Keratinocyte (primary cell): ENCODE measurements at regions not wholly inside any gene's neighbourhood (a gene's known extent, or its start where the extent isn't known, plus 50 kb on each side); places are given as distances from the start of the nearest gene placed in this dataset.

ENCODE experiments used
- DNase-seq: peaks from one replicate; pipeline ENCODE4 v3.0.0-alpha.2; 2011; ENCODE audit warnings: low read depth, missing footprints, low spot score
- FAIRE-seq: peaks from 2 replicates; lab custom pipeline; 2011; peaks lifted over from hg19 to GRCh38; lab: Jason Lieb, UNC
- H2AFZ ChIP-seq: 2 replicates; pipeline ENCODE4 v1.6.0; 2012; ENCODE audit warnings: low read length, control low read depth, inconsistent platforms; ENCODE audit not compliant: control insufficient read depth
- H3K27ac ChIP-seq: 2 replicates; pipeline ENCODE4 v1.5.1; 2011; ENCODE audit warnings: low read length; ENCODE audit not compliant: control insufficient read depth, insufficient read depth
- H3K27me3 ChIP-seq: 3 replicates; pipeline ENCODE4 v1.6.0; 2011; ENCODE audit warnings: low read length; ENCODE audit not compliant: control insufficient read depth, insufficient read depth; ENCODE audit errors: extremely low read depth
- H3K36me3 ChIP-seq, 2 experiments: 2 replicates in 1 of 2; 3 replicates in 1 of 2; pipeline ENCODE4 v1.5.1; 2011; ENCODE audit warnings: low read length in 2 of 2, mild to moderate bottlenecking in 1 of 2; ENCODE audit not compliant: control insufficient read depth in 2 of 2, insufficient read depth in 2 of 2; ENCODE audit errors: extremely low read depth in 1 of 2
- H3K4me1 ChIP-seq: 3 replicates; pipeline ENCODE4 v1.5.1; 2011; ENCODE audit warnings: low read length; ENCODE audit not compliant: control insufficient read depth, insufficient read depth; ENCODE audit errors: extremely low read depth
- H3K4me2 ChIP-seq: 3 replicates; pipeline ENCODE4 v1.6.0; 2011; ENCODE audit warnings: low read depth, low read length; ENCODE audit not compliant: control insufficient read depth, insufficient read depth; ENCODE audit errors: extremely low read depth
- H3K4me3 ChIP-seq, 3 experiments: fragments of 200-600 bp in 1 of 3; sonication (generic) in 1 of 3; 2 replicates in 2 of 3; 3 replicates in 1 of 3; pipeline ENCODE4 v1.5.1; 2011 to 2016; ENCODE audit warnings: low read length in 3 of 3, mild to moderate bottlenecking in 3 of 3, control low read depth in 2 of 3, inconsistent platforms in 1 of 3, low read depth in 1 of 3, mixed read lengths in 1 of 3, mixed run types in 1 of 3, moderate library complexity in 1 of 3; ENCODE audit not compliant: control insufficient read depth in 2 of 3, insufficient read depth in 2 of 3; ENCODE audit errors: extremely low read depth in 1 of 3
- H3K79me2 ChIP-seq: 2 replicates; pipeline ENCODE4 v1.6.0; 2012; ENCODE audit warnings: low read length; ENCODE audit not compliant: control insufficient read depth, insufficient read depth
- H3K9ac ChIP-seq: 3 replicates; pipeline ENCODE4 v1.6.0; 2011; ENCODE audit warnings: low read length; ENCODE audit not compliant: control insufficient read depth, insufficient read depth; ENCODE audit errors: extremely low read depth
- H3K9me1 ChIP-seq: 3 replicates; pipeline ENCODE4 v1.6.0; 2011; ENCODE audit warnings: low read length; ENCODE audit not compliant: control insufficient read depth, insufficient read depth; ENCODE audit errors: extremely low read depth
- H3K9me3 ChIP-seq: 2 replicates; pipeline ENCODE4 v1.5.1; 2012; ENCODE audit warnings: low read depth, low read length; ENCODE audit not compliant: control insufficient read depth
- H4K20me1 ChIP-seq: 3 replicates; pipeline ENCODE4 v1.6.0; 2011; ENCODE audit warnings: low read length; ENCODE audit not compliant: control insufficient read depth, insufficient read depth; ENCODE audit errors: extremely low read depth
- CTCF ChIP-seq, 3 experiments: IDR thresholded peaks in 1 of 3; conservative IDR thresholded peaks in 1 of 3; optimal IDR thresholded peaks in 1 of 3; 2 replicates in 2 of 3; 3 replicates in 1 of 3; pipeline versions ENCODE3 to v1.5.1; 2011; ENCODE audit warnings: low read length in 3 of 3, mild to moderate bottlenecking in 3 of 3, moderate library complexity in 2 of 3, control low read depth in 1 of 3, inconsistent platforms in 1 of 3; ENCODE audit not compliant: insufficient read depth in 2 of 3; ENCODE audit errors: extremely low read depth in 1 of 3
- EZH2 ChIP-seq: IDR thresholded peaks from one replicate; pipeline ENCODE4 v1.6.1; 2012; ENCODE audit warnings: inconsistent platforms, mild to moderate bottlenecking, low read length, moderate library complexity
- dilution Hi-C: fragments of 300-500 bp; cut with MboI; formaldehyde crosslinking; loops from one replicate; pipeline ENCODE4 v1.7.0; 2020; ENCODE audit warnings: low sequenced_read_pairs; ENCODE audit not compliant: extremely low pct_ligation_motif_present

GRCh38 chr1:221816899-221817298 is 75.0 kb upstream of the DUSP10 start:
- Histone ChIP-seq H3K4me2 (peak overlapping the region; percentile 45), H4K20me1 (no peaks in the 10 kb centered on the region), H3K9me1 (no peaks in the 10 kb centered on the region), H3K9ac (no peak overlapping the region), H3K36me3 (no peaks in the 10 kb centered on the region), H2AFZ (no peak overlapping the region), H3K4me1 (peaks cover 12% of the 10 kb centered on the region), H3K9me3 (no peaks in the 10 kb centered on the region), H3K79me2 (no peaks in the 10 kb centered on the region), H3K4me3 (no peak overlapping the region), H3K27me3 (no peaks in the 10 kb centered on the region), H3K27ac (peak overlapping the region; percentile 24)
- peak; percentile 73 for DNase-seq
- FAIRE-seq, result peak; percentile 93
- dilution Hi-C loops, result no loop called here
- no peak for TF ChIP-seq CTCF (optimal IDR thresholded peaks at IDR 0.05 in 1 of 3, IDR thresholded peaks at IDR 0.05 in 1 of 3, conservative IDR thresholded peaks at IDR 0.05 in 1 of 3; ENCODE audit: extremely low read depth in 1 of 3, insufficient read depth in 2 of 3, low read length in 3 of 3)
- no peak for TF ChIP-seq EZH2

- dilution Hi-C loops, result no loop called here
Measured at GRCh38 chr1:221815660-221816059, 73.8 kb upstream of the DUSP10 start.

More at GRCh38 chr1:221815660-221816059, 73.8 kb upstream of the DUSP10 start:
- Histone ChIP-seq H3K27ac (no peak overlapping the region), H3K4me3 (no peak overlapping the region), H3K4me1 (peaks cover 18% of the 10 kb centered on the region), H3K9ac (no peak overlapping the region), H3K79me2 (no peaks in the 10 kb centered on the region), H3K4me2 (no peak overlapping the region), H3K36me3 (no peaks in the 10 kb centered on the region), H4K20me1 (no peaks in the 10 kb centered on the region), H3K9me3 (no peaks in the 10 kb centered on the region), H2AFZ (no peak overlapping the region), H3K9me1 (no peaks in the 10 kb centered on the region), H3K27me3 (no peaks in the 10 kb centered on the region)
- TF ChIP-seq CTCF (optimal IDR thresholded peaks at IDR 0.05 in 1 of 3, IDR thresholded peaks at IDR 0.05 in 1 of 3, conservative IDR thresholded peaks at IDR 0.05 in 1 of 3; ENCODE audit: extremely low read depth in 1 of 3, insufficient read depth in 2 of 3, low read length in 3 of 3) (no peak), EZH2 (no peak)
- DNase-seq, result no peak
- no peak for FAIRE-seq
